DND-41 (cell line): ENCODE measurements at regions not wholly inside any gene's neighbourhood (a gene's known extent, or its start where the extent isn't known, plus 50 kb on each side); places are given as distances from the start of the nearest gene placed in this dataset.

Experiments
- CTCF ChIP-seq: IDR thresholded peaks from 2 replicates; pipeline ENCODE4 v1.5.1; 2012; ENCODE audit warnings: borderline replicate concordance, low read length, moderate library complexity, mild to moderate bottlenecking; ENCODE audit not compliant: poor library complexity, severe bottlenecking; ENCODE audit errors: extremely low read depth
- EZH2 ChIP-seq: IDR thresholded peaks from 3 replicates; pipeline ENCODE4 v1.6.1; 2012; ENCODE audit warnings: borderline replicate concordance, low read depth, mild to moderate bottlenecking, moderate library complexity, low read length, inconsistent platforms; ENCODE audit not compliant: severe bottlenecking

- TF ChIP-seq CTCF = no peak
- no peak for TF ChIP-seq EZH2
Measured at GRCh38 chr1:177442584-177442983, 271.8 kb downstream of the BRINP2 start.
